ENCODE measurements at regions not wholly inside any gene's neighbourhood (a gene's known extent, or its start where the extent isn't known, plus 50 kb on each side); places are given as distances from the start of the nearest gene placed in this dataset.

DNA sequence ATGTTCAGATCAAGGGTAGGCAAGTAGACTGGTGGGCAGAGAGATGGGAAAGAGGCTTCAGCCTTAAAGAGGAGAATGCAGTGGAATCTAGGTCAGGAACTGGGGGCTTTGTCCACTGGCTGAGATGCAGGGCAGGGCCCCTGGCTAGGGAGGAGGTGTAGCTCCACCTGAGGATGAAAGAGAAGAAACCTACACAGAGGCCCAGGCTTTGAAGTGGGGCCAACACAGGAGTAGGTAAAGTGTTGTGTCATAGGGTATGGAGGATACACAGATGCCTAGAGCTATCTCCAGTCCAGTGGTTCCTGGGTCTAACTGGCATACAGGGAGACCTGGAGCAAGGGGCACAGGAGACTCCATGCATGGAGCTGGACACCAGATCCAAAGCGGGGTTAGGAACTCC, 73.5 kb downstream of the RASSF10 start:
- no peak for TF ChIP-seq CTCF (IDR thresholded peaks at IDR 0.05)
- no peak overlapping the region for H3K4me3 ChIP-seq
- intact Hi-C loops (cut with DNase I) = no loop called here
- H3K9me3 ChIP-seq = no peaks in the 10 kb centered on the region
- no peak for ATAC-seq
- no peaks in the 10 kb centered on the region for H3K36me3 ChIP-seq (ENCODE audit: insufficient read depth in 1 of 2, low read depth in 1 of 2)
- no peak for DNase-seq
- peaks cover 0 to 15% (median 2%) of the 10 kb centered on the region in 3 donors for H3K27me3 ChIP-seq (ENCODE audit: insufficient read depth in 3 of 3, low read length in 2 of 3)
- H3K27ac ChIP-seq = no peak overlapping the region
- H3K4me1 ChIP-seq = no peaks in the 10 kb centered on the region
- WGBS, 3 donors = 83 to 95% (median 95%) methylated on average over 1 of the region's 1 CpG

- Histone ChIP-seq H3K4me1 (no peaks in the 10 kb centered on the region), H3K27me3 (ENCODE audit: insufficient read depth in 3 of 3, low read length in 2 of 3) (no peaks in the 10 kb centered on the region), H3K36me3 (ENCODE audit: insufficient read depth in 1 of 2, low read depth in 1 of 2) (no peaks in the 10 kb centered on the region), H3K27ac (no peak overlapping the region), H3K4me3 (no peak overlapping the region), H3K9me3 (no peaks in the 10 kb centered on the region)
- TF ChIP-seq CTCF (IDR thresholded peaks at IDR 0.05) = no peak
- intact Hi-C loops (cut with DNase I) = no loop called here
- WGBS, 3 donors = 60 to 69% (median 67%) methylated on average over 2 of the region's 2 CpGs
- ATAC-seq = no peak
- DNase-seq = no peak
These were observed 81.2 kb downstream of the RASSF10 start for GRCh38 chr11:13090228-13090708.

- no peak for DNase-seq
- Histone ChIP-seq H3K4me1 (no peaks in the 10 kb centered on the region), H3K4me3 (no peak overlapping the region), H3K9me3 (no peaks in the 10 kb centered on the region), H3K27ac (no peak overlapping the region), H3K36me3 (ENCODE audit: insufficient read depth in 1 of 2, low read depth in 1 of 2) (no peaks in the 10 kb centered on the region), H3K27me3 (ENCODE audit: insufficient read depth in 3 of 3, low read length in 2 of 3) (no peaks in the 10 kb centered on the region)
- intact Hi-C loops (cut with DNase I) = no loop called here
- ATAC-seq = no peak
- no peak for TF ChIP-seq CTCF (IDR thresholded peaks at IDR 0.05)
These were observed 82.3 kb downstream of the RASSF10 start for GRCh38 chr11:13091373-13091772.

GRCh38 chr11:13091804-13092203, 82.7 kb downstream of the RASSF10 start:
- intact Hi-C loops (cut with DNase I) = no loop called here
- TF ChIP-seq CTCF (IDR thresholded peaks at IDR 0.05) = no peak

DNA sequence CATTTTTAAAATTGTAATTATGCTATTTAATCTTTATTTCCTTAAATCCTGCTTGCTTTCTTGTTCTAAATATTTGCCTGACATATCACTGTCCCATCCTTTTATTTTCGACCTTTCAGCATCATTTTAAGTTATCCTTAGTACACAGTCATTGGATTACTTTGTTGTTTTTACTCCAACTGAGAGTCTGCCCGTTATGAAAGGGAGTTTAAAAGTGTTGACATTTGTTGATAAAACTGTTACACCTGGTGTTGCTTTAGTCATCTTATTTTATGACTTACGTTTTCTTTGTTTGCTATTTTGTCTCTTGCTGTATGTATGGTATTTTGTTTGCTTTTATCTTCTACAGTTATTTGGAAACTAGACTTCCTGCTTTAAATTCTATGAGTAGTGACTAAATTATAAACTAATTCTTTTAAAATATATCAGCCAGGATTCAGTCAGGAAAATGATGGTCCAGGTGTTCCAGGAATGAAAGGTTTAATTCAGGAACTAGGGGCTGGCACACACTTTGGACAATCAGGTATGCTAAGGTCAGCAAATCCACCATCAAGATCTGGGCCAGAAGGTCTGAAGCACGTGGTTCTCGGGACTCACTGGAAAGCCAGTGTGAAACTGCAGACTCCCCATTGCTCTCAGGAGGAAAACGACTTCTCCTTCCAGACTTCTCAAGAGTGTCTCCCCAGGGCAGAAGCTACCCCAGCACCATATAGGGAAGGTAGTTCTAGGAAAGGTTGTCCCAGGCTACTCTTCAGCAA, 86.0 kb downstream of the RASSF10 start:
- Histone ChIP-seq H3K4me1 (no peaks in the 10 kb centered on the region), H3K9me3 (no peaks in the 10 kb centered on the region), H3K36me3 (ENCODE audit: insufficient read depth in 1 of 2, low read depth in 1 of 2) (no peaks in the 10 kb centered on the region), H3K27me3 (ENCODE audit: insufficient read depth in 3 of 3, low read length in 2 of 3) (no peaks in the 10 kb centered on the region), H3K4me3 (no peak overlapping the region), H3K27ac (no peak overlapping the region)
- WGBS, 3 donors = 48 to 53% (median 51%) methylated on average over 6 of the region's 6 CpGs
- no peak for DNase-seq
- no peak for ATAC-seq
- TF ChIP-seq CTCF (IDR thresholded peaks at IDR 0.05) = no peak
- intact Hi-C loops (cut with DNase I) = no loop called here

More at GRCh38 chr11:13091804-13092203, 82.7 kb downstream of the RASSF10 start:
- WGBS, 3 donors = 75 to 83% (median 78%) methylated on average over 1 of the region's 1 CpG
- Histone ChIP-seq H3K27me3 (ENCODE audit: insufficient read depth in 3 of 3, low read length in 2 of 3) (no peaks in the 10 kb centered on the region), H3K4me1 (no peaks in the 10 kb centered on the region), H3K36me3 (ENCODE audit: insufficient read depth in 1 of 2, low read depth in 1 of 2) (no peaks in the 10 kb centered on the region), H3K27ac (no peak overlapping the region), H3K9me3 (no peaks in the 10 kb centered on the region), H3K4me3 (no peak overlapping the region)
- ATAC-seq (no peak), DNase-seq (no peak)

All from psoas muscle (tissue), 7 donors.